Neuron (in vitro differentiated cells): ENCODE measurements at regions not wholly inside any gene's neighbourhood (a gene's known extent, or its start where the extent isn't known, plus 50 kb on each side); places are given as distances from the start of the nearest gene placed in this dataset.

Experiments used
- H2AFZ ChIP-seq: one replicate; pipeline ENCODE4 v1.6.1; 2013; ENCODE audit warnings: low read depth, mild to moderate bottlenecking, inconsistent platforms, low read length, moderate library complexity
- H3K27me3 ChIP-seq: one replicate; pipeline ENCODE4 v1.6.1; 2013; ENCODE audit warnings: low read length; ENCODE audit not compliant: insufficient read depth
- H3K36me3 ChIP-seq: one replicate; pipeline ENCODE4 v1.6.1; 2013; ENCODE audit warnings: low read length; ENCODE audit not compliant: insufficient read depth
- H3K4me1 ChIP-seq: one replicate; pipeline ENCODE4 v1.6.1; 2013; ENCODE audit warnings: low read length; ENCODE audit not compliant: insufficient read depth
- H3K4me3 ChIP-seq: 2 replicates; pipeline ENCODE4 v1.5.1; 2013; ENCODE audit warnings: mild to moderate bottlenecking, low read length, moderate library complexity
- H3K9me3 ChIP-seq: one replicate; pipeline ENCODE4 v1.6.1; 2013; ENCODE audit warnings: low read length

- Histone ChIP-seq H2AFZ (no peak overlapping the region), H3K36me3 (no peaks in the 10 kb centered on the region), H3K27me3 (no peaks in the 10 kb centered on the region), H3K9me3 (no peaks in the 10 kb centered on the region), H3K4me1 (peaks cover under 1% of the 10 kb centered on the region), H3K4me3 (no peak overlapping the region)
Measured at GRCh38 chr6:80472271-80472670, 365.8 kb downstream of the BCKDHB start.

DNA sequence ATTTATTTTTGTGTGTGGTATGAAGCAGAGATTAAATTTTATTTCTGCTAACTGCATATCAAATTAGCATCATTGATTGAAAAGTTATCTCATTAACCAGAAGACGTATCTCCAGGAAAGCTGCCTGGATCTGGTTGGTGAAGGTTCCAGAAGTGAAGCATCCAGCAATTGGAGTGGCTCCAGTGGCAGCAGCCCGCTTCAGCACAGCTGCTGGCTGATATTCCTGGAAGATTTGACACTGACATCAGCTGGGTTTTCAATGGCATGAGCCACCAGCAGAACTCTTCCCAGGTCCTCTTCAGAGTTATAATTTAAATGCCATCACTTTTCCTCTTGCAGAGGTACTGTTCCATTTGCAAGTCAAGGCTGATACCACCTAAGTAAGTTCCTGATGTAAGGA, 363.5 kb downstream of the BCKDHB start:
- Histone ChIP-seq H3K36me3 (no peaks in the 10 kb centered on the region), H2AFZ (no peak overlapping the region), H3K4me1 (peaks cover 3% of the 10 kb centered on the region), H3K27me3 (no peaks in the 10 kb centered on the region), H3K4me3 (no peak overlapping the region), H3K9me3 (no peaks in the 10 kb centered on the region)

- Histone ChIP-seq H3K9me3 (no peaks in the 10 kb centered on the region), H2AFZ (no peak overlapping the region), H3K36me3 (no peaks in the 10 kb centered on the region), H3K4me1 (peaks cover 3% of the 10 kb centered on the region), H3K4me3 (no peak overlapping the region), H3K27me3 (no peaks in the 10 kb centered on the region)
Measured at GRCh38 chr6:80468398-80468797, 361.9 kb downstream of the BCKDHB start.

GRCh38 chr6:80467408-80467807, 360.9 kb downstream of the BCKDHB start:
- Histone ChIP-seq H3K36me3 (no peaks in the 10 kb centered on the region), H3K4me3 (no peak overlapping the region)

DNA sequence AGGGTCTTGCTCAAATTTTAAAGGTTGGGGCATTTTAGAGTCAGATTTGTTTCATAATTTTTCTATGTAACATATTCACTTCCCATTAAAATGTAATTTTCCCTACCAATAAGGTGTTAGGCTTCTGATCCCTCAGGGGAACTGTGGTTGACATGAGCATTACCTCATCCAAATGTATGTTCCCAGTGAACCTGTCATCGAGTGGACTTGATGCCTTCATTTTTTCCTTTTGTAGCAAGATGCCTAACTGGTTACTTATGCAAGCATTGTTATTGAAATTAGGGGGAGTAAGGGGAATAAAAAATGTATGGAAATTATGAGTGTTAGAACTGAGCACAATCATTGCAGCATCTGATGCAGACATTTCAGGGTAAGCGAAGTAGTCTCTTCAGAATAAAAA, 360.5 kb downstream of the BCKDHB start:
- H3K4me3 ChIP-seq, result no peak overlapping the region
- no peaks in the 10 kb centered on the region for H3K27me3 ChIP-seq
- H3K4me1 ChIP-seq, result peaks cover 3% of the 10 kb centered on the region
- H3K36me3 ChIP-seq, result no peaks in the 10 kb centered on the region
- H2AFZ ChIP-seq, result no peak overlapping the region
- no peaks in the 10 kb centered on the region for H3K9me3 ChIP-seq

More at GRCh38 chr6:80467408-80467807, 360.9 kb downstream of the BCKDHB start:
- Histone ChIP-seq H2AFZ (no peak overlapping the region), H3K4me1 (peaks cover 3% of the 10 kb centered on the region), H3K27me3 (no peaks in the 10 kb centered on the region), H3K9me3 (no peaks in the 10 kb centered on the region)

DNA sequence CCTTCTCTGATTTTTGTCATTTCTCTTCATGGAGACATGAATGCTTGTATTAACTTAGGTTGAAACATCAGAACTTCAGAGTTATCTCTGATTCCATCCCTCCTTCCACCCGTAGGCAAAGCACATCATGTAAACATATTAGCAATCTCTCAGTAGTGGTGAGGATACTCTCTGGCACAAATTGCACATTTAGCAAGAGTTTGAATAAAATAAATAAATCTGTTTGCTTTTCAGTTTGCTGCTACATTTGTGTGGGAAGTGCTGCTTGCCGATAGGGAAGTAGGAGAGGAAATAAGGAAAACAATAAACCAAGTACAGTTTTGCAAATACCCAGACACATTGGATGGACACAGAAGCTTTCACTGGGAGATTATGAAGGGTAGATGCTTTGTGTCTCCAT, 359.0 kb downstream of the BCKDHB start:
- H3K9me3 ChIP-seq, result no peaks in the 10 kb centered on the region
- H2AFZ ChIP-seq, result no peak overlapping the region
- H3K27me3 ChIP-seq, result no peaks in the 10 kb centered on the region
- no peak overlapping the region for H3K4me3 ChIP-seq
- H3K4me1 ChIP-seq, result peaks cover 3% of the 10 kb centered on the region
- no peaks in the 10 kb centered on the region for H3K36me3 ChIP-seq

GRCh38 chr6:80464901-80465300, 358.4 kb downstream of the BCKDHB start:
- no peak overlapping the region for H3K4me3 ChIP-seq
- no peaks in the 10 kb centered on the region for H3K9me3 ChIP-seq
- no peak overlapping the region for H2AFZ ChIP-seq
- peaks cover 5% of the 10 kb centered on the region for H3K4me1 ChIP-seq
- H3K27me3 ChIP-seq, result no peaks in the 10 kb centered on the region
- H3K36me3 ChIP-seq, result no peaks in the 10 kb centered on the region

DNA sequence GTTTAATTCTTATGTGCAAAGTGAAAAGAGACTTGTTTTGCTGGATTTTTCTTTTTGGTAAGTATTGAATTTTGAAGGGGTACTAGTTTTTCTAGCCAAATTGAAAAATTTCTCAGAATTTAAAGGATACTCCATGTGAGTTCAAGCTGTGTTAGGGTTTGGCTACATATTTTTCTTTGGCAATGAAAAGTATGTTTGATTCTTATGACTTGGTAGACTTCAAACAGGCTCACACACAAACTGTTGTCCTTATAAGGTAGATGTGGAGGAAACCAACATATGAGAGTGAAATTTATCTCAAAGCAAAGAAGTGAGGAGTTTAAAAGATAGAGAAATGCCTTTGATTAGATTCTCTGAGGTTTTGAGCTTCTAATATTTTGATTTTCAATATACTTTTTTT, 356.7 kb downstream of the BCKDHB start:
- Histone ChIP-seq H3K9me3 (no peaks in the 10 kb centered on the region), H3K4me3 (no peak overlapping the region), H2AFZ (no peak overlapping the region), H3K4me1 (peaks cover 5% of the 10 kb centered on the region), H3K27me3 (no peaks in the 10 kb centered on the region), H3K36me3 (no peaks in the 10 kb centered on the region)

- no peak overlapping the region for H3K4me3 ChIP-seq
Measured at GRCh38 chr6:80460257-80460865, 353.9 kb downstream of the BCKDHB start.

GRCh38 chr6:80457439-80457933, 351.0 kb downstream of the BCKDHB start:
- Histone ChIP-seq H2AFZ (no peak overlapping the region), H3K4me1 (peaks cover 2% of the 10 kb centered on the region), H3K9me3 (no peaks in the 10 kb centered on the region), H3K36me3 (no peaks in the 10 kb centered on the region), H3K27me3 (no peaks in the 10 kb centered on the region), H3K4me3 (no peak overlapping the region)

More at GRCh38 chr6:80460257-80460865, 353.9 kb downstream of the BCKDHB start:
- Histone ChIP-seq H3K4me1 (peaks cover 2% of the 10 kb centered on the region), H3K27me3 (no peaks in the 10 kb centered on the region), H3K36me3 (no peaks in the 10 kb centered on the region), H3K9me3 (no peaks in the 10 kb centered on the region), H2AFZ (no peak overlapping the region)

- no peak overlapping the region for H3K4me3 ChIP-seq
- H3K9me3 ChIP-seq, result no peaks in the 10 kb centered on the region
- H3K36me3 ChIP-seq, result no peaks in the 10 kb centered on the region
- H3K27me3 ChIP-seq, result no peaks in the 10 kb centered on the region
- peaks cover 2% of the 10 kb centered on the region for H3K4me1 ChIP-seq
- no peak overlapping the region for H2AFZ ChIP-seq
Measured at GRCh38 chr6:80456724-80457438, 350.4 kb downstream of the BCKDHB start.

- no peak overlapping the region for H2AFZ ChIP-seq
- no peak overlapping the region for H3K4me3 ChIP-seq
- H3K4me1 ChIP-seq, result no peaks in the 10 kb centered on the region
- H3K27me3 ChIP-seq, result no peaks in the 10 kb centered on the region
- H3K36me3 ChIP-seq, result no peaks in the 10 kb centered on the region
- H3K9me3 ChIP-seq, result no peaks in the 10 kb centered on the region
Measured at GRCh38 chr6:80454661-80455365, 348.3 kb downstream of the BCKDHB start.

GRCh38 chr6:80454197-80454596, 347.7 kb downstream of the BCKDHB start:
- Histone ChIP-seq H3K36me3 (no peaks in the 10 kb centered on the region), H2AFZ (no peak overlapping the region), H3K27me3 (no peaks in the 10 kb centered on the region), H3K4me1 (no peaks in the 10 kb centered on the region), H3K9me3 (no peaks in the 10 kb centered on the region), H3K4me3 (no peak overlapping the region)
